HG02759 (cell line): ENCODE measurements at regions not wholly inside any gene's neighbourhood (a gene's known extent, or its start where the extent isn't known, plus 50 kb on each side); places are given as distances from the start of the nearest gene placed in this dataset.
"Not testable (repeated sequence)": the region's sequence is repeated elsewhere in the genome, so short reads cannot be mapped to it uniquely, and the experiment has no call there.

Experiments used
- ATAC-seq: cut with Tn5 transposase; IDR thresholded peaks from one replicate; pipeline ENCODE4 v1.9.1; 2021; ENCODE audit warnings: mild to moderate bottlenecking, moderate library complexity; ENCODE audit not compliant: unreplicated experiment

DNA sequence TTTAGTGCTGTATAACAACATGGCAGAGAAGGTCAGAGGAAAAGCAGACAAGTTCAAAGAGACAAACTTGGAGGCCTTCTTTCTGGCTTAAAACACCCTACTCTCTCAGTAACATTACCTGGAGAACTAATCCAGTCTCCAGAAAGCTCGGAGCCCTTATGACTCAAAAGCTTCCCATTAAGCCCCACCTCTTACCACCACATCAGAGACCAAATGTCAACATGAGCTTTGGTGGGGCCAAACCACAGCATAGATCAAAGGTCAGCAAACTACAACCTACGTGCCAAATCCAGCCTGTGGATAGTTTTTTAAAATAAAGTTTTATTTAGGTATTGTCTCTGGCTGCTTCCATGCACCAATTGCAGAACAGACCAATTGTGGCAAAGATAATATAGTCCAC, 589.9 kb downstream of the DNAH5 start:
- ATAC-seq: no peak

DNA sequence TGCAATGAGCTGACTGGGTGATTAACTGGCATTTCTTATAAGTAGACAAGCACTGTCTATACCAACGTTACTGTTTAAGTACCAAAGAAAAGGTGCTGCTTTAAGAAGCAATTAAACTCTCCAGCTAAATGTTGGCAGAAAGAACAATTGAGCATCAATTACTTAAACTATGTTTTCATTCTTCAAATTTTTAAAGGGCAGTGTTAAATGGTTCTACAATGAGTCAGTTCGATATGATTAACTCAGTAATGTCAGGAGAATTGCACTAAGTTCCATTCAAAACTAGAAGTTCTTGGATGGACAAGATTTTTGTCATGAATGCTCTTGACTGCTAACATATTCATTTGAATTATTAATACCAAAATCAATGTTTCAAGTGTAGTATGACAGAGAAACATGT, 593.7 kb downstream of the DNAH5 start:
- no peak for ATAC-seq

DNA sequence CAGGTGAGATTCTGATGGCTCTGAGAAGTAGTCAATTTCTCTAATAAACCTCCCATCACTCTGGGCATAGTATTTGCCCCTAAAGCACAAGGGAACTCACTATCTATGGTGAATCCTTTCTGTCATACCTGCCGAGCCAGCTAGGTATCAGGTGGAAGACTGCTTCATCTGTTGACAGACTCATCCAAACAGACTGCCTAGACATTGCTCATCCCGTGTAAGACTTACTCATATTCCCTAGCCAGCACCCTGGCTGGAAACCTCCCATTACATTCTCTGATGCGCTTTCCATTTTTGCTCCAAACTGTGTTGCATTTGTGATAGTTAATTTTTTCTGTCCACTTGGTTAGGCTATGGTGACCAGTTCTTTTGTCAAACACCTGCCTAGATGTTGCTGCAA, 595.9 kb downstream of the DNAH5 start:
- no peak for ATAC-seq

DNA sequence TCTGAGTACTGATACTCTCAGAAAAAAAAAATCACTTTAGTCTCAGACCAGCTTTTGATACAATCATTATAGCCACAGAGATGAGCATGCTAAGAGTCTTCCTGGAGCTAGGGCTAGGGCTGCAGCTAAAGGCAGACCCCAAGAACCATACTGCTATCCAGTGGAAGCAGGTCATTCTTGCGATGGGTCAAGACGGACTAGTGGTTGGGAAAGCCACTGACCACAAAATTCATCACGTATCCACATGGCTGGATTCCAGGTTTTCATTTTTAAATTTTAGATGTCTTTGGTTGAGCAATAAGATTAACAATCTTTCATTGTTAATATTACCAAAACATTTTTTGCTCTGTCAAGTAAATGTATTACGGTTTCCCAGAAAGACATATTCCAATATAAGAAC, 598.1 kb downstream of the DNAH5 start:
- no peak for ATAC-seq

DNA sequence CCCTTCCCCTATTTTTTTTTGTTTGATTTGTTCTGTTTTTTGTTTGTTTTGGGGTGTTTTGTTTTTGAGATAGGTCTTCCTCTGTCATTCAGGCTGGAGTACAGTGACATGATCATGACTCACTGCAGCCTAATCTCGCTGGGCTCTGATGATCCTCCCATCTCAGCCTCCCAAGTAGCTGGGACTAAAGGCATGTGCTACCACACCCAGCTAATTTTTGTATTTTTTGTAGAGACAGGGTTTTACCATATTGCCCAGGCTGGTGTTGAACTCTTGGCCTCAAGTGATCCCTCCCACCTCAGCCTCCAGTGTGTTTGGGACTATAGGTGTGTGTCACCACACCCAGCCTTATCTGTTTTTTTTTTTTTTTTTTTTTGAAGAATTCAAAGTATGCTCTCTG, 605.4 kb downstream of the DNAH5 start:
- no peak for ATAC-seq

DNA sequence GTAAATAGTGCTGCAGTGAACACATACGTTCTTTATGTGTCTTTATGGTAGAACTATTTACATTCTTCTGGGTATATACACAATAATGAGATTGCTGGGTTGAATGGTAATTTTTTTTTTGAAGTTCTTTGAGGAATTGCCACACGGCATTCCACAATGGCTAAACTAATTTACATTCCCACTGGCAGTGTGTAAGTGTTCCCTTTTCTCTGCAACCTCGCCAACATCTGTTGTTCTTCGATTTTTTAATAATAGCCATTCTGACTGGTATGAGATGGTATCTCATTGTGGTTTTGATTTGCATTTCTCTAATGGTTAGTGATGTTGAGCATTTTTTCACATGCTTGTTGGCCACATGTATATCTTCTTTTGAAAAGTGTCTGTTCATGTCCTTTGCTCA, 609.5 kb downstream of the DNAH5 start:
- ATAC-seq: not testable (repeated sequence)

DNA sequence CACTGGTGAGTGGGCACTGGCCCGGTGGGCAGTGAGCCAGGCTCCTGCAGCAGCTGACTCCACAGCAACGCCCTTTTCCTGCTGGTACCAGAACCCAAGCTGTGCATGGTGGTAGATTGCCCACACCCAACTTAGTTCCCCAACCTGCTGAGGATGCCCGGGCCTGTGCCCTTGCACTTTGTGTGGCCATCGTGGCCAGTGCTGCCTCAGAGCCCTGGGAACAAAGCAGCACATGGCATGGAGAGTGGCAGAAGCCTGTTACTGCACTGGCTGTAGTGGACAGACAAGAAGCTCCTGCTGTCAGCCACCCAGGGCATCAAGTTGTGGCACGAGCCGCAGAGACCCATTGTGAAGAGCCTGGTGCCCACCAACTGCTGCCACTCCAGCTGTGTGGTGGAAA, 612.9 kb downstream of the DNAH5 start:
- no peak for ATAC-seq

DNA sequence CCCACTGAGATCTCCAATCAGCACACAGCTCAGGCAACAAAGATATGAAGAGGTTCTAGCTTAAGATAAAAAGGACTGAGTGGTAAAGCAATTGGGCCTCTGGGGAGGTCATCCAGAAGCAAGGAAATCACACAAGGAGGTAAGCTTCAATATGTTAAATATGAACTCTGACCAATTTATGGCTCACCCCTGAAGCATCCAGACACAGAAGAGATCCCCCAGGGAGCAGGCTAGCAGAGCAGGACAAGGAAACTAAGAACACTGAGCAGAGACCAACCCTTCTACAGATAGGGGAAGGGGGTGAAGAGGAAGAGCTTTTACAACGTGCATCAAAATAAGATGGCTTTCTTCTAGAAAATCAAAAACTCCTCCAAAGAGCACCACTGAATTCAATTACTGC, 616.2 kb downstream of the DNAH5 start:
- no peak for ATAC-seq

DNA sequence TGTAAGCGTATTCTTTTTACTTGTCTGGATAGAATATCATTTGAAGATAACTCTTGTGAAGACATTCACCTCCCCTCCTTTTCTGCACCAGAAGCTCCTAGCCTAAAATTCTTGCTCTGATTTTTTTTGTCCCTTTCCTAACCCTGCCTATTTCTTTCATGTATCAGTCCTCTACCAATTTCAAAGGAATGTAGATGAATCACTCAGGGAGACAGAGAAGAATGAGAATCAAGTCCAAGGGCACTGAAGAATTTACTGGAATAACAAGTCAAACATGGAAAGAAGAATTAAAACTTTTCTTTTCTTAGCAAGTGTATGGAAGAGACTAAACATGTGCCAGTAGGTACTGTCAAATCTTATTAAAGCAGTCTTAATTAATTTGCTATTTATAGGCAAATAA, 618.7 kb downstream of the DNAH5 start:
- ATAC-seq: no peak

DNA sequence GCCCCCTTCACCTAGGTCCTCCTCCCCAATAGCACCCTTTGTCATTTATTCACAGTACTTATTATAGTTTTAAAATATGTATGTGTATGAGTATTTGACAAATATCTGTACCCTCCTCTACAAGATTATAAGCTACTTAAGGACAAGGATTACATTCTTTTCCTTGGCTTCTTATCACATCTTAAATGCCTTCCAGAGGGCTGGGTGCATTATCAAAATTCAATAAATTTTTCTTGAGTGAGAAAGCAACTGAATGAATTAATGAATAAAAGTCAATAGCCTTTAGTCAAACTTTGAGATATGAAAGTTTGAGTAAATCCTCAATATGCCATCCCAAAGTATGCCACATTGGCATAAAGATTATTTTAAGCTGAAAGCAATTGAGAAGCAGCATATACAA, 621.7 kb downstream of the DNAH5 start:
- no peak for ATAC-seq

DNA sequence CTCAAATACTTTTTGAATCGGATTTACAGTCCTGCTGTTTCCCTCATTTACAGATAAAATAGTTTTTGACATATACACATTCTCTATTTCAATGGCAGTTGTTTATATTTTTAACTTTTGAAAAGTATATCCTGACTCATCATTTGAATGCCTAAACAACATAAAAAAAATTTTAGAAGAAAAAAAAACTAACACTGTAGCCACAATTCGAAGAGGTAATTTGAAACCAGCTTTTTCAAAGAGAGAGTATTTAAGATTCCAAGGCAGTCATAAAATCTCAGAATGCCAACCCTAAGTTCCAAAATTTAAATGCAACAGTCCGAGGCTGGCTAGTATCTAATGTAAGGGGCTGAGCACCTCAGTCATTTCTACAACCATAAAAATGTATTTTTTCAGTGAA, 626.8 kb downstream of the DNAH5 start:
- ATAC-seq: no peak

DNA sequence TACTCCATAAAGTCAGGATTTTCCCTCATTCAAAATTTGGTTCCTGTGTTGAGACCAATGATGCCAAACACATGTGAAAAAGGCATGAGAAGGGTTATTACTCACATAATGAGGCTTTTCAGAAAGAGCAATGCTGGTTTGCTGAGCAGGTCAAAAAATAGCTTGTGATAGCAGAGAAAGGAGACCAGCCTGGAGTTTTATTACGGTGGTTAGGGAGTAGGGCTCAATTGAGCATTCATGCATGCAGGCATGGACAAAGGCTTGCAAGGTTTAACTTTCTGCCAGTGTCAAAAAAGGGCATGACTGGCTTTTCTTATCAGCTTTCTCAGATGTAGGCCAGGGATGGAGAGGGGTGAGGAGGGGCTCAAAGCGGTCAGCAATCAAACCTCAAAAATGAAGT, 628.3 kb downstream of the DNAH5 start:
- no peak for ATAC-seq

DNA sequence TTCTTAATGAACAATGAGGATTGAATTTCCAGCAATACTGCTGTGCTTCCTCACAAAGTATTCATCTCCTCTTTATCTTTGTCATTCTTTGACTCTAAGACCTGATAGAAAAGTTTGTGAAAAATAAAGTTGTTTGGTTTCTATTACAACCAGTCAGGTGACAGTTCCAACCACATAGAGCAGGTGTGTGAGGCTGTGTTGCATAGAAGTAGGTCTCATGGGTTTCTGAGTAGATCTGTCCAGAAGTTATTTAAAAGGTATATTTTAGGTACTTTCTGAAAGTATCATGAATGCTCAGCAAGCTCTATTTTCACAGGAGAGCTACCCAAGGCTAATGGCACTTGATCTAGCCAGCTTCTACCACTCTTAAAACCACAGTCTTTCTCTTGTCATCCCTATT, 637.0 kb downstream of the DNAH5 start:
- no peak for ATAC-seq

DNA sequence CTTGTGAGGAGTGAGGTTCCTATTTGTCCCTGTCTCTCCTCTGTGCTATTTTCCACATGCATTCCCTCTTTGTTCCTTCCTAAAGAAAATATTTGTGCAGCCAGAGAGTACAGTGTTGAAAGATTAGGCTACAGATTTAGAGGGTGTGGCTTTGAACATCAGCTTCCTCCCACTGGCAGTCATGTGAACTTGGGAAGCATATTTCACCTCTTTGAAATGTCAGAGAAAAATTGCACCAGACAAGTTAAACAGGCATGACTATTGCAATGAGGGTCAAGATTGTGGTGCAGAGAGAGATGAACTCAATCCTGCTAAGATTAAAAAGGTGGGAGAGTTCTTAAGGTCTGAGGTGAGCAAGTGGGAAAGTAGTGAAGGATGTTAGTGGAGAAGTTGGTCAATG, 641.0 kb downstream of the DNAH5 start:
- ATAC-seq: no peak

DNA sequence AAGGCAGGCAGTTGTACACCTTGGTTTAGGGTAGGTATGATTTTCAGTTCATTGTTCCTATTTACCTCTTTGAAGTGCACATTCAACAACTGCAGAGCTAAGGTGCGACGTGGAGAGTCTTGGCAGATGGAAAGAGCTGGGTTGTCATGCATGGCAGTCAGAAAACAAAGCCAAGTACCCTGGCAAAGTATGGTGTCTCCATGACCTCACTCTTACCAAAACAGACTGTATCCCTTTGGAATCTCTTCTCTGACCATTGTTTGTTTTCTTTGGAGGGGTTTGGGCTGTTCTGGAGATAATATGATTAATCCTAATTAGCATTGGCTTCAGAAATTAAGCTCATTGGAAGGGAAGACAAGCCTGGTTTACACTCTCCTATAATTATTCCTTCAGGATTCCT, 665.7 kb downstream of the DNAH5 start:
- ATAC-seq: no peak

DNA sequence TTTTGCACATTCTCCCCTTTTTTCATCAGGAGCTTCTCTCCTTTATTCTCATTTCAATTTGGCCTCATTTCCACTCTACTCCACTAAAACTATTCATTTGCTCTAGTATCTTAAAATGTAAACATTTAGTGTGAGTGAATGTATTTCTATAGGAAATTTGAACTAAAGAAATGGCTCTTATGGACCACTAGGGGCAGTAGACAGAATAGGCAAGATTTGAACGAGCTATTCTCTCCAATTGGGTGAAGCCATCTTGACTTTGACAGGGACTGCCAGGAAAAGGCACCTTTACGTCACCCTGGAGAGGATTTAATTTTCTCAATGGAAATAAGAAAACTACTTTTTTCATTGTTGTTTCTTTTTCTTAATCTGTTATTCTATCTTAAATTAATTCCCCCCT, 666.3 kb downstream of the DNAH5 start:
- ATAC-seq: no peak

DNA sequence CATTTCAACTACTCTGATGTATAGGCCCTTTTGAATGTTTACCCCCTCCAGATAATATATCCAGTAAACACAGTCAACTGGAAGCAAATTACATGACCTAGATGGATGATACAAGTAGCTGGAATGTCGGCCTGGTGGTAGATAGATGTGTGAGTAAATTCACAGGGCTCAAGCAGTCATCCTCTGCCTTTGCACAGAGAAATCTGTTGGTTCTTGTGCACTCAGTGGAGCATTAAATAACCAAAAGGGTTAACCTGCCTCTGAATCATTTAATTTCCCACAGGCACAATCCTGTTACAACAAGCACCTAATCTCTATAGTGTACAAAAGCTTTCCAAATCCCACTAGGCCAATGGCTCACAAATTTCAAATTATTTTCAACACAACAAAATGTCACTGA, 668.3 kb downstream of the DNAH5 start:
- ATAC-seq: no peak

DNA sequence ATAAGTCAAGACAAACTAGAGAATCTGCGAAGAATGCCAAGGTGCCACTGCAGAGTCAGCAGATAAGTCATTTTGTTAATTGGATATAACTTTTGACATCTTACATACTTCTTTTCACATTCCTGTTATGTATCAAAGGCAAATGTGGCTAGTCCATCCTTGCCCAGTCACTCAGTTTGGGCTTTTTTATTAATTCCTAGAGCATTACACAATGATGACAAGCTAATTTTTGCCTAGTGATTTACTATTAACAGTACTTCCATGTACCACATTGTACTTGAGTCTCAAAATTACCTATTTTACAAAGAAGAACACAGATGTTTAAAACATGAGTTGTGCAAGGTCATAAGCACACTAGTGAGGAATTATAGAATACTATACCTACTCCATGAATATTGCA, 680.8 kb downstream of the DNAH5 start:
- ATAC-seq: no peak

DNA sequence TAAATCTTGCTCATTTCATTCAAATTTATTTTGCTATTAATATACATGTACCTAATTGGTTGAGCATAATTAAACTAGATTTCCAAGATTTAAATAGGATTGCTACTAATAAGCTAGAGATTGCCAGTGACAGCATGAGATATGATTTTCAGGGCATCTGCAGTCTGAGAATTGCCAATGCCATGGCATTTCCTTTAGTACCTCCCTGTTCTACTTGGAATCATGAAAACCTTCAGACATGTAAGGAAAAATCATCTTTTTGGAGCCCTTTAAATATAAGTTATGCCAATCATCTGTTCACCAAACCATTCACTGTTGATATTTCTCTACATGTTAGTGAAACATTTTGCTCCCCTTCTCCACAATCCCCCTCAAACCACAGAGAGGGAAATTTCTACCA, 691.4 kb downstream of the DNAH5 start:
- no peak for ATAC-seq

DNA sequence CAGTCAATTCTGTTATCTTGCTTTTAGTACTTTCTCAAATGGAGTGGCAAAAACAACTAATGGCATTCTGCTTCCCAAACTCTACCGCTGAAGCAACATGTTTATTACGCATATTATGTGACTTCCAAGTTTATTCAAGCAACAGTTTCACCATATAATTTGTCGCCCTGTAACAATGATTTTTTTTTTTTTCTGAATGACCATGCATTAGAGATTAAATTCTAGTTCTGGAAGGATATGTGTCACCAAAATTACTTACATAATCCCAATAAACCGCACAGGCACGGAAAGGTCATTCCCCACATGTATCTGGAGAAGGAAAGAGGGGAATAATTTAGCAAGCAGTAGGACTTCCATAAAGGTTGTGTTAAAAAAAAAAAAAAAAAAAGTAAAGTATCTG, 691.8 kb downstream of the DNAH5 start:
- ATAC-seq: no peak

DNA sequence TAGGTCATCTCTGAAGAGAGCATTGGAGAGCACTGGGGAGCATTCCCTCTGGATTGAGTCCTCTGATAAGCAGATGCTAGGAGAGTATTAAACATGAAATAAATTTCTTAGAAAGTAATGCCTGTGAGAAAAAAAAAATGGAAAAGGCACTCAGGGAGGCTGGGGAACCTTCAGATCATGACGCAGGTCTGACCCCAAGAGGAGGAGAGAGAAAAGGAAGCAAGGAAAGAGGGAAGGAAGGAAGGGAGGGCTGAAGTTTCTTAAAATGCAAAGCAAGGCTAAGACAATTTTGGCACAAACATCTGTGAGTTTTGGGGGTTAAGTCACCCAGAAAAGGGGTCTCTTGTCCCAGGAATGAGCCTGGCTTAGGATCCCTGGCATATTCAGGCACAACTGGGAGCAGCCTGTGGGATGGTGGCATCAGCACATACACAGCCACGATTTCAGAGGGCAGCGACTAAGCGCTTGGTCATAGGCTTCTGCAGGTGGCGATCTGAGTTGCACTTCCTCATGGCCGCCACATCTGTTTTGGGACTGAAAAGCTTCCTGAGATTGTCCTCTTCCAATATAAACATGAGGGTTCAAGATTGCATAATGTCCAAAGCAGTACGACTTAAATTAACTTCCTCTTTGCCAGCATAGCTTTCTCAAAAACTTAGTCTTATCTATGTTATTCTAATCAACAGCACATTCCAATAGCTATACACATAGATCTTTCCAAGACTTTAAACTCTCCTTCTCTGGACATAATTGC, 692.7 kb downstream of the DNAH5 start:
- no peak for ATAC-seq

DNA sequence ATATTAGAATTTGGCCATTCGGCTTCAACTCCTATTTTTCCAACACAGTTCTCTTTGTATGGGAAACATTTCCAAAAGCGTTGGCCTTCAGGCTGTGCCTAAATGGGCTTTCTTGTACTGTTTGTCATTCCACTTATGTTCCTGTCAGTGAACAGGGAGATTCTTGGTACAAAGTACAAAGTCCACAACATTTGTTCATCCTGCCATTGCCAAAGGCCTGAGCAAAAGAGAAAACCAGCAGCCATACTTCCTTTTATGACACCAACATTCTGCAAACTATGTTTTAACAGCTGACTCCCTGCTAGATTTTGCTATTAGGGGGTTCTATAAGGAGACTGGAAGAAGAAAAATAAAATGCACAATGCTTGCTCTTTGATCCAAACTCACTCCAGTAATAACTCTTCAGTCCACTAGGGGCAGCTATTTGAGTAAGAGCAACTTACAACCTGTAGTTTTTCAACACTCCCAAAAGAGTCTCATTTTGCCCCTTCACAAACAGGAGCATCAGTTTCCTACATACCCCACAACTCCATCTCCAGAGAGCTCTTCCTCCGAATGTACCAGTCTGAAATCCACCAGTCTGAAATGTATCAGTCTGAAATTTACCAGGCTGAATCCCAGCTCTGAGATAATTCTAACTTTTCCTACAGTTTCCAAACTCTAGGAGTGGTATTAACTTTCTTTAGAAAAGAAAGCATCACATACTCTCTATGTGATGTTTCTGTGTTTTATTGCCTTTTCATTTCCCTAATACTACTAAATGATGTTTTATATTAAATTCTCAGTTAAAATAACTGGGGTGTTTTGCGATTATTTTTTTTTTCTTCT, 693.8 kb downstream of the DNAH5 start:
- peak; percentile 76 for ATAC-seq

DNA sequence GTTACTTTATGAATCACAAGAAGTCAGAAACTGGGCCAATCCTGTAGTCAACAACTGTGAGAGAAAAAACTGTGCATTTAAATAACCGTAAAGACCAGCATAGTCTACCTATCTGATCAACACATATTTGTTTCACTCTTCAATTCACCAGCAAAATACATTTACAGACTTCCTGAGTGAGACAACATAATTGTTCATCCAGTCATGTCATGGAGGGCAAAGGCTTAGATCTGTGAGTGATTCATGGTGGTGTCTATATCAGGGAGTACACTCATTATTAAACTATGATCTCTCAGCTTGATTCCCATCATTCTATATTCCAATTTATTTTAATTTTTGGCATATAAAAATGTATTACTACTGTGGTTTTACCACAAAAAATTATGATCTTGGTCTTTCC, 694.6 kb downstream of the DNAH5 start:
- no peak for ATAC-seq
